Stimulated activated CD8-positive, alpha-beta memory T cell treated with anti-CD3 and anti-CD28 coated beads, Interleukin-2, amount 100 ng/mL, for 48 hours (primary cell): ENCODE measurements at regions not wholly inside any gene's neighbourhood (a gene's known extent, or its start where the extent isn't known, plus 50 kb on each side); places are given as distances from the start of the nearest gene placed in this dataset.

Source experiments
- DNase-seq, 2 donors: peaks; one replicate each; pipeline ENCODE4 v3.0.0-alpha.2; 2020; ENCODE audit warnings: low read depth in 2 of 2

- DNase-seq: no peak
Measured at GRCh38 chr7:52150952-52151351, 834.3 kb upstream of the COBL start.

- DNase-seq: no peak
Measured at GRCh38 chr7:52146871-52147634, 830.4 kb upstream of the COBL start.

DNA sequence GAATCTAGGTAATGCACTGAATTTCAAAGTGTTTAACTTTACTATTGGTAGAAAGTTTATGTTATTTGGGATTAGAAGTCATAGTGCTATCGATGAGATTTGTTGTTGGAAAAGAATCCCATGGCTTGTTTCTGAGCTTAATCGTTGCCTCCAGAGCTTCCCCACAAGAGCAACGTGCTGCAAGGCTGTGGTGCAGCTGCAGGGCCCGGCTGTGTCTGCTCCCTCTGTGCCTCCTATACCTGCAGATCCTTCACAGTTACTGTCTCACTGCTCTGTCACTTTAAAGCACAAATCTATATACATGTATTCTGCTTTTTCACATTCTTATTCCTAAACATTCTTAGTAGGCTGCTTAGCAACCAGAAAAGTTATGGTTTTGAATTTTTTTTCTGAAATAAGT, 826.6 kb upstream of the COBL start:
- DNase-seq: no peak

- no peak for DNase-seq
Measured at GRCh38 chr7:52140851-52141250, 824.2 kb upstream of the COBL start.

DNA sequence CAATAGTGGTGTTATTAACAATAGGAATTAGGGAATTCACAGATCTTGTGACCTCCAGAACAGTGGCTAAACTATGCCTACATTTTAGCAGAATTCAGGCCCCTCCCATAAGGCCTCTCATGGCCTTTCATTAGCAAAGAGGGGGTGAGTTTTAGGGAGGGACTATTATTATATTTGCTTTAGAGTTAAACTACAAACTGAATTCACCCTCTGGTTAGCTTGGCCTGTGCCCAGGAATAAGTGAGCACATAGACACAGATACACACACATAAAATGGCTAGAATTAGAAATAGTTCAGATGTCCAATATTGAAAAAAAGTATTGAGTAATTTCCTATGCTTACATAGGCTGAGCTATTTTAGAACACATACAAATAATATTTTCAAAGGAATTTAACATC, 818.8 kb upstream of the COBL start:
- DNase-seq: no peak

- no peak for DNase-seq
Measured at GRCh38 chr7:52129278-52129677, 812.7 kb upstream of the COBL start.

DNA sequence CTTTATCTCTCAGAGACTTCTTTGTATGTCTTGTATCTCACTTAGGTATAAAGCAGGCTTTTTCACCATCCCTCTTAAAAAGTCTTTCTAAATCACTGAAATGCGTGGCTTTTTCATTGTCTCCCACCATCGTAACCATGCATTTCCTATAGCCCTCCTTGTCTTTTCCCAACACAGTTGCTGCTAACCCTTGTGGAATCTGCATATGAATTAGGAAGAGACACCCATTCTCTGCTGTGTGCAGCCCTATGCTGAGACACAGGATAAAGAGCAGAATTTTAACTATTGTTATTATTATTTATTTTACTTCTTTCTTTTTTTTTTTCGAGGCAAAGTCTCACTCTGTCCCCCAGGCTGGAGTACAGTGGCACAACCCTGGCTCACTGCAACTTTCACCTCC, 804.3 kb upstream of the COBL start:
- no peak for DNase-seq

- no peak for DNase-seq
Measured at GRCh38 chr7:52119537-52119936, 802.9 kb upstream of the COBL start.

DNA sequence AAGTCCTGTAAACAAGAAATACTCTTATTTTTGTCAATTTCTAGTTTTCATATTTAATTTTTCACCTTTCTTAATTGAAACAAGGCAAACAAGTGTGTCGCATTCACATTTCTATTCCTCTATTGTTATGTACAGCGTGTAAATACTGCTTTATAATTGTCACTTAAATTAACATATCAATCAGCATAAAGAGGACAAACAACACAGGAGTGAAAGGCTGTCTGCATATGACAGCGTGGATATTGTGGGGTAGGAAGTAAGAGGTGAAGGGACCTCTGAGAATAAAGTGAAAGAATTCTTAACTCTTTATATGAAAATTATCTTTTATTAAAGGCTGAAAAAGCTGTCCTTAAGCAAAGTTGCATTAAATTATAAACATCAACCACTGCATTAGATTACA, 797.9 kb upstream of the COBL start:
- DNase-seq: no peak

- DNase-seq: no peak
Measured at GRCh38 chr7:52114056-52114455, 797.4 kb upstream of the COBL start.

DNA sequence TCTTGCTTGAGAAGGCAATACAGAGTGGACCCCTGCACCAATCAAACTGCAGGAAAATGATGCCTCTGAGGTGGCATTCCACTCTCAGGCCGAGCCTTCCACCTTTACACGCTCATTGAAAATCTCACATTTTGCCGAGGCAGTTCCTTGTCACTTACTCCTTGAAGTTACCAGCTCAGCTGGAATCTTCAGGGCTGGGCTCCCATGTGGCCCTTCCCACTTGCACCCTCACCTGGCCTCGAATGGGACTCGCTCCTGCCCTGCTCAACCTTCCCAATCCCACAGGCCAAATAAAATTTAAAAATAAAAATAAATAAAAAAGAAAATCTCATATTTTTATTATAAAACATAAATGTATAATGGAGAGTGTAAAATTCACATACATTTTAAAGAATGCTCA, 790.7 kb upstream of the COBL start:
- no peak for DNase-seq

DNA sequence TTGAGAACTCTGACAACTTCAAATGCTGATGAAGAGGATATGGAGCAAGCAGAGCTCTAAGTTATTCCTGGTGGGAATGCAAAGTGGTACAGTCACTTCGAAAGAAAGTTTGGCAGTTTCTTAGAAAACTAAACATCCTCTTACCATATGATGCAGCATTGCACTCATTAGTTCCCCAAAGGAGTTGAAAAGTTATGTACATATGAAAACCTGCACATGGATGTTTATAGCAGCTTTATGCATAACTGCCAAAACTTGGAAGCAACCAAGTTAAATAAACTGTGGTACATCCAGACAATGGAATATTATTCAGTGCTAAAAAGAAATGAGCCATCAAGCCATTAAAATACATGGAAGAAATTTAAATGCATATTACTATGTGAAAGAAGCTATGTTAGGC, 779.3 kb upstream of the COBL start:
- no peak for DNase-seq

DNA sequence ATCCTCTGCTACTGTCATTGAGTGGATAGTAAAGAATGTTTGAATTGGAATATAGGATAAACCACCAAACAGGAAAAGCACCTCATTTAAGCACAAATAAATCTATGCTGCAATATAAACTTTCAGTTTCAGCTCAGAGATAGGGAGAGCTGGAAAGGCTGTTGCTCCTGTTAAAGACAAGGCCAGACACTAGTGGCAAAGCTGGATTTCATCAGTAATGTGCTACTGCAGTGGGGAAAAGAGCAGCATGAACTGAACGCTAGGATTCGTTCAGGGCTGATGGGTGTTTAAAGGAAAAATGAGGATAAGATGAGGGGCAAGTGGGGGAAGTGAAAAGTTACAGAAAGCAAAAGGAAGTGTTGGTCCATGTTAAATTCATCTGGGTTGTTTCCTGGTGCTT, 775.4 kb upstream of the COBL start:
- no peak for DNase-seq

- no peak for DNase-seq
Measured at GRCh38 chr7:52091101-52091500, 774.5 kb upstream of the COBL start.

DNA sequence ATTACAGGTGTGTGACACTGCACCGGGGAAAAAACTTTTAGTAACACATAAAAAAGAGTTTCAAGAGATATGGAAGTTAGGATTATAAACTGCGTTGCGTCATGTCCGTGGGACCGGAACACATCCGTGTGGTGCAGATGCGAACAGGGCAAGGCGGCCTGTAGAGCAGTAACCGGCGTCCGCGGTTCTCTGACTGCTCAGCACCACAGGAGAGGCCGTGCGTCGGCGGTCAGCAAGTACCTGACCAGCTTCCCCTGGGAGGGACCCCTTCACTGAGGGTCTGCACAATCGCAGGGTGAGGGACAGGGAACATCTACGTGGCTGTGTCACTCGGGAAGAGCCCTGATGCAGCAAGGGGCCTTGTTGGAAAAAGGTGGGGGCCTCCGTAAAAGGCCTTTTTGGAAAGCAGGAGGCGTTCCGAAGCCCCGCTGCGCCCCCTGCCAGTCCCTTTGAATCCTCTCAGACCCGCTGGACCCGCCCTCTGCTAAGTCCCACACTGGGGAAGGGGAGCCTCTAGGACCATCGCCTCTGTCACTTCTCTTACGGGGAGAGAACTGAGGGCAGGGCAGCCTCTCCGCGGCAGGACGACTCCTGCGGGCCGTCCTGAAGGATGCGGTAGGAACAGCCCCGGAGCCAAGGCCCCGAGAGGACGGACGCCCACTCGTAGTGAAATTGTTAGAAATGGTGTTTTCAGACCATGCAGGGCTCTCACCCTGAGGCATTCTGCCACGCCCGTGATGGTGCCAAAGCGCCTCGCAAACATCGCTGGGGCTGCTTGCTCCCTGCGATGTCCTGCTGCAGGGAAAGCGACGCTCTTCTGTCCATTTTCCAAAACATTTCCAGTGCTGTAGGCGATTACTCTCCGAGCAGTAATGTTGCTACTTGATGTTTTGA, 771.6 kb upstream of the COBL start:
- DNase-seq: no peak

GRCh38 chr7:52085610-52086009, 769.0 kb upstream of the COBL start:
- no peak for DNase-seq

- DNase-seq: no peak
Measured at GRCh38 chr7:52080493-52080892, 763.9 kb upstream of the COBL start.

- no peak for DNase-seq
Measured at GRCh38 chr7:52079726-52080125, 763.1 kb upstream of the COBL start.

GRCh38 chr7:52077571-52077970, 761.0 kb upstream of the COBL start:
- no peak for DNase-seq

GRCh38 chr7:52074912-52075311, 758.3 kb upstream of the COBL start:
- DNase-seq: no peak

GRCh38 chr7:52074071-52074470, 757.5 kb upstream of the COBL start:
- no peak for DNase-seq

- DNase-seq: no peak
Measured at GRCh38 chr7:52071744-52072143, 755.1 kb upstream of the COBL start.

DNA sequence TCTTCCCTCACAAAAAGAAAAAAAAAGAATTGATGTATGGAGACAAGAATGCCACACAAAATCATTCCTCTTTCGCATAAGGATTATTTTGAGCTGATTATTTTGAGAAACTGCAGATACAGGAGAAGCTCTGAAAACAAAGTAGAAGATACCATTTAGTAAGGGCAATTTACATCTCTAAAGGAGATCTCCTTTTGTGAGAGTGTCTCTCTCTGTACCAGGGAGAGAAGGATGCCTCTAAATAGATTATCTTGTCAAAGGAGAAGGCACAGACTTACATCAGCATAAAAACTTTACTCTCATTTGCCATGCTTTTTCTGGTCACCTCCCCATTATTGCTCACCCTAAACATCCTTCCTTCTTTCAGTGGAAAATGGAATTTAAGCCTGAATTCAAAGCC, 747.9 kb upstream of the COBL start:
- no peak for DNase-seq
